ENCODE measurements at regions not wholly inside any gene's neighbourhood (a gene's known extent, or its start where the extent isn't known, plus 50 kb on each side); places are given as distances from the start of the nearest gene placed in this dataset.
A peak's percentile ranks its signal among the peaks of the same experiment; 100 is the strongest.
"Not testable (repeated sequence)": the region's sequence is repeated elsewhere in the genome, so short reads cannot be mapped to it uniquely, and the experiment has no call there.

DNA sequence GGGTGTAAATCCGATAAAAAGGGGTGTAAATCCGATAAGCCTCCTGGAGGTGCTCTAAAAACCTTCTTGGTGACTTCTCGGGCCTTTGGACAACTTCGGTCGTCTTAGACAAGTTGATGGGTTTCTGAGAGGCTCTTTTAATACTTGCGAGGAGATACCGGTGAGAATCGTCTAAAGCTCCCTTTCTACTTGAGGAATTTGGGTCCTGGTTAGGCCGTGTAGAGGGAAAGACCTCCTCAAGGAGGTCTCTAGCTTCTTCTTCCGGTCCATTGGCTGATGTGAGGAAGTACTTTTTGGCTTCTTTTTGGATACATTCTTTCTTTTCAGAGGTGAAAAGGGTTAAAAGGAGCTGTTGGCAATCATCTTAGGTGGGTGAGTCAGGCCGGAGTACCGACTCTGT is 128.5 kb downstream of the ART5 start:
- DNase-seq: not testable (repeated sequence)

GRCh38 chr11:3512751-3513150 is 129.0 kb downstream of the ART5 start:
- not testable (repeated sequence) for DNase-seq

DNA sequence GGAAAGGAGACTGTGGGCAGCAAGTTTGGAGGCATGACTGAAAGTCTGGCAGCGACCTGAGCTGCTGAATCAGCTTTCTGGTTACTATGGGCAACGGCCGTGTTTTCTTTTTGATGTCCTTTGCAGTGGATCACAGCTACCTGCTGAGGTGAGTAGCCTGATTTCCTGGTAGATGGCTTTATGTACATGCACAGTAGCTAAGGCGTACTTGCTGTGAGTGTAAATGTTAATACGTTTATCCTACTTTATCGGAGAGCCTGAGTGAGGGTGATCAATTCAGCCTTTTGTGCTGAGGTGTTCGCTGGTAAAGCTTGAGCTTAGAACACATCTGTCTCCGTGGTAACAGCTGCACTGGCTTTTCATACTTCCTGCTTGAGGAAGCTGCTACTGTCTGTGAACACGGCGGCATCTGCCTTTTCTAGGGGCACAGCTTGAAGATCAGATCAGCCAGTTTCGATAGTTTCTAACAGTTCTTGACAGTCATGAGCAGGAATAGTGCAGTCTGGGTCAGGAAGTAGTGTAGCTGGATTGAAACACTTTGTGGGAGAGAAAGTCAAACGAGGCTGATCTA is 129.6 kb downstream of the ART5 start:
- not testable (repeated sequence) for DNase-seq

- DNase-seq: not testable (repeated sequence)
Observed at GRCh38 chr11:3511416-3512132, 130.2 kb downstream of the ART5 start.

DNA sequence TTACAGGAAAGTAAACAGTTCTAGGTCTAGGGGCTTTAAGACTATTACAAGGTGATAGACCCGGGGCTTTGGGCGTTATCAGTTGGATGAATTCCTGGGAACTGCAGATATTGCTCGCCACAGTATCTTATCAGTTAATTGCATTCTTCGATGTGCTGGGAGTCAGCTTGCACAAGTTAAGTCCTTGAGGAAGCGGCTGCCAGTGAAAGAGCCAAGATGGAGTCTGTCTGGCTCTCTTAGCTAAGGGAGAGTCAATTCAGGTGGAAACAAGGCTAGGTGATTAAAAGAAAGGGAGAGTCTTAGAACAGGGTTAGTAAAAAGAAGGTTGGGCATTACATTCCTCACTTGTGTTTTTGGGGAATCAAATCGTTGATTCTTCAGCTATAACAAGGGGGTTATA is 130.6 kb upstream of the ZNF195 start:
- not testable (repeated sequence) for DNase-seq

DNA sequence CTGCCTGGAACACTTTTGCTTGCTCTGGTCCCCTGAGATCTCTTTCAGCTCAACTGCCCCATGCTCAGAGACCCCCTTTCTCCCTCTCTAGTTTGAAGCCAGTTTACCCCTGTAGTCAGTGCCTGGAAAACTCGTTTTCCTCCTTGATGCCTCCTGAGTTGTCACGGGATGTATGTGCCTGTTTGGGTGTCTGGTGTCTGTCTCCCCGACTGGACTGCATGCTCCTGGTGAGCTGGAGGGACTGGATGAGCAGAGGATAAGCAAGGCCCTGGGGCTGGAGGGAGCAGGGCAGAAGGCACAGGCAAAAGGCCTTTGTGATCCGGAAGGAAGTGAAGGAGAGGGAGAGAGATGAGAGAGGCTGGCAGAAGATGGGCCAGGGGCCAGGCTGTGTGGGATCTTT is 120.3 kb upstream of the ZNF195 start:
- DNase-seq: not testable (repeated sequence)

GRCh38 chr11:3498356-3498755 is 119.4 kb upstream of the ZNF195 start:
- DNase-seq: not testable (repeated sequence)

DNA sequence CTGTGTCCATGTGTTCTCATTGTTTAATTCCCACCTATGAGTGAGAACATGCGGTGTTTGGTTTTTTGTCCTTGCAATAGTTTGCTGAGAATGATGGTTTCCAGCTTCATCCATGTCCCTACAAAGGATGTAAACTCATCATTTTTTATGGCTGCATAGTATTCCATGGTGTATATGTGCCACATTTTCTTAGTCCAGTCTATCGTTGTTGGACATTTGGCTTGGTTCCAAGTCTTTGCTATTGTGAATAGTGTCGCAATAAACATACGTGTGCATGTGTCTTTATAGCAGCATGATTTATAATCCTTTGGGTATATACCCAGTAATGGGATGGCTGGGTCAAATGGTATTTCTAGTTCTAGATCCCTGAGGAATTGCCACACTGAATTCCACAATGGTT is 114.2 kb upstream of the ZNF195 start:
- DNase-seq: not testable (repeated sequence)

DNA sequence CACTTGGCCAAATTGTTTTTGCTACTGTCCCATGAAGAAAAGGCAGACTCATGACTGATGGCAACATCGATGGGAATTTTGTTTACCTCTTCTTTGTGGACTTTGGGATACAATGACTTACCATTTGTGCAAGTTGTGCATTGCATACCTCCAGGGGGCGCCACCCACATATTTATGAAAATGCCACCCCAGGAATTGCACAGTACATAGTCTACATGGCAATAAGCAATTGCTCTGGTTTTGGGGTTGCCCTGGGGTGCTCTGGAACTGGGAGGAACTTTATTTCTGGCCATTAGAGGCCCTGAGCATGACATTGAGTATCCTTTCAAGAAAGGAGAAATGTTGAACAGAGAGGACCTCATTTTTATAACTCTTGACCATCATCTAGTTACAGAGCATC is 109.1 kb upstream of the ZNF195 start:
- not testable (repeated sequence) for DNase-seq

- not testable (repeated sequence) for DNase-seq
Observed at GRCh38 chr11:3485737-3486136, 106.8 kb upstream of the ZNF195 start.

- DNase-seq: not testable (repeated sequence)
Observed at GRCh38 chr11:3476937-3477885, 98.3 kb upstream of the ZNF195 start.

GRCh38 chr11:3476084-3476936 is 97.4 kb upstream of the ZNF195 start:
- not testable (repeated sequence) for DNase-seq

DNA sequence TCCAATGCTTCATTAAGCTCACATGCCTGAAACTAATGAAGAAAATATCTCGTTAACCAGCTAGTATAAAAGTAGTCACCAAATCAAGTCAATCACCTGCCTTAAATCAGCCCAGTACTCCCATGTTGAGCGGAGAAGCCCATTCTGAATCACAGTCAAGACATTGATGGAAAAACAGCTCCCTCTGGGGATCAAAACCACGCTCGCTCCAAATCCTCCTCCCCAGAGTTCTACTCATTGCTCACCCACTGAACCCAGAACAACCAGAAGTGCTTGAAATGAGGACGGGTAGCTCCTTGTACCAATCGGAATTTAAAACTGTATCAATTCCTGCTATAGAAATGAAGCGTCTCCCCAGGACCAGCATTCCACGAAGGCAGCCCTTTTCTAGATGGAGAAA is 90.0 kb upstream of the ZNF195 start:
- DNase-seq: not testable (repeated sequence)

GRCh38 chr11:3467599-3467998 is 88.7 kb upstream of the ZNF195 start:
- not testable (repeated sequence) for DNase-seq

GRCh38 chr11:3455666-3456065 is 76.7 kb upstream of the ZNF195 start:
- not testable (repeated sequence) for DNase-seq

- DNase-seq: peak; percentile 77
Observed at GRCh38 chr11:3454844-3455243, 75.9 kb upstream of the ZNF195 start.

- DNase-seq: not testable (repeated sequence)
Observed at GRCh38 chr11:3453596-3454256, 74.8 kb upstream of the ZNF195 start.

DNA sequence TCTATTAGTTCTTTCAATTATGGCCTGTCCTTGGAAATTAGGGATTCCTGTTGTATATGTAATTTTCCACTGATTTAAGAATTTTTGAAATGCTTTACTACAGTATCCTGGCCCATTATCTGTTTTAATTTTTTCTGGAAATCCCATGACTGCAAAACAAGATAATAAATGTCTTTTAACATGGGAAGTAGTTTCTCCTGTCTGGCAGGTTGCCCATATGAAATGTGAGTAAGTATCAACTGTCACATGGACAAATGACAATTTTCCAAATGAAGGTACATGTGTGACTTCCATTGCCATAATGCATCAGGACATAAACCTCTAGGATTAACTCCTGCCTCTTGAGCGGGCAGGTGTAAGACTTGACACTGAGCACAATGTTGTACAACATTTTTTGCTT is 71.9 kb upstream of the ZNF195 start:
- DNase-seq: not testable (repeated sequence)

DNA sequence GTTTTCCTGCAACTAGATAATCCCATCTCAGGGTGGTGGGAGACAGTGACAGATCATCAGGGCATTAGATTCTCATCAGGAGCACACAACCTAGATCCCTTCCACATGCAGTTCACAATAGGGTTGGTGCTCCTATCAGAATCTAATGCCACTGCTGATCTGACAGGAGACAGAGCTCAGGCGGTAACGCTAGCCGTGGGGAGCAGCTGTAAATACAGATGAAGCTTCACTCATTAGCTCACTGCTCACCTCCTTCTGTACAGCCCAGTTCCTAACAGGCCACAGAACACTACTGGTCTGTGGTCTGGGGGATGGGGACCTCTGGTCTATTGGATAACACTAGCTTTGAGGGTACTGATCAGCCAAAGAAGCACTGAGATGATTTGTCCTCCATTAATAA is 66.6 kb upstream of the ZNF195 start:
- not testable (repeated sequence) for DNase-seq

DNA sequence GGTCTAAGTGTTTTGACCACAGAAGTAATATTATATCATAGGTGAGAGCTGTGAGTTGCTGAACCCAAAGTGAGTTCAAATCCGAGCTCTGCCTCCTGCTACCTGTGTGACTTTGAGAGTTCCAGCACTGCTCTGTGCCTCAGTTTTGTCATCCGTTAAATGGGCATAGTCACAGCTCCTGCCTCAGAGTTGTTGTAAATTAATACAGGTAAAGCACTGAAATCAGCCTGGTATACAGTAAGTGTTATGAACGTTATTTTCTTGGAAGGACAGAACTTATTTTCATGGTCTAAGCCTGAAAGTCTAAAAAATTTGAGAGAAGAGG is 65.4 kb upstream of the ZNF195 start:
- DNase-seq: not testable (repeated sequence)

- DNase-seq: not testable (repeated sequence)
Observed at GRCh38 chr11:3443700-3444419, 64.9 kb upstream of the ZNF195 start.

Data from activated CD8-positive, alpha-beta memory T cell treated with anti-CD3 and anti-CD28 coated beads for 24 hours (primary cell).